ENCODE measurements at regions not wholly inside any gene's neighbourhood (a gene's known extent, or its start where the extent isn't known, plus 50 kb on each side); places are given as distances from the start of the nearest gene placed in this dataset.
"Not testable (repeated sequence)": the region's sequence is repeated elsewhere in the genome, so short reads cannot be mapped to it uniquely, and the experiment has no call there.

GRCh38 chr6:11387707-11388430 lies 149.7 kb upstream of the TMEM170B start:
- no peak for DNase-seq (ENCODE audit: extremely low read depth, low read depth, low spot score)

- no peak for DNase-seq (ENCODE audit: extremely low read depth, low read depth, low spot score)
Observed at GRCh38 chr6:11386726-11387125, 150.8 kb upstream of the TMEM170B start.

- DNase-seq (ENCODE audit: extremely low read depth, low read depth, low spot score), result no peak
Observed at GRCh38 chr6:11386323-11386722, 151.2 kb upstream of the TMEM170B start.

- DNase-seq (ENCODE audit: extremely low read depth, low read depth, low spot score), result no peak
Observed at GRCh38 chr6:11384531-11385309, 152.3 kb upstream of the NEDD9 start.

- DNase-seq (ENCODE audit: extremely low read depth, low read depth, low spot score), result no peak
Observed at GRCh38 chr6:11381801-11382513, 149.5 kb upstream of the NEDD9 start.

GRCh38 chr6:11380969-11381744 lies 148.7 kb upstream of the NEDD9 start:
- DNase-seq (ENCODE audit: extremely low read depth, low read depth, low spot score), result no peak

GRCh38 chr6:11380549-11380948 lies 148.1 kb upstream of the NEDD9 start:
- DNase-seq (ENCODE audit: extremely low read depth, low read depth, low spot score), result no peak

- DNase-seq (ENCODE audit: extremely low read depth, low read depth, low spot score), result no peak
Observed at GRCh38 chr6:11379805-11380204, 147.3 kb upstream of the NEDD9 start.

- no peak for DNase-seq (ENCODE audit: extremely low read depth, low read depth, low spot score)
Observed at GRCh38 chr6:11378639-11379038, 146.2 kb upstream of the NEDD9 start.

GRCh38 chr6:11374036-11375010 lies 141.9 kb upstream of the NEDD9 start:
- no peak for DNase-seq (ENCODE audit: extremely low read depth, low read depth, low spot score)

- no peak for DNase-seq (ENCODE audit: extremely low read depth, low read depth, low spot score)
Observed at GRCh38 chr6:11373208-11373607, 140.7 kb upstream of the NEDD9 start.

GRCh38 chr6:11372186-11372790 lies 139.8 kb upstream of the NEDD9 start:
- not testable (repeated sequence) for DNase-seq (ENCODE audit: extremely low read depth, low read depth, low spot score)

GRCh38 chr6:11370191-11371018 lies 137.9 kb upstream of the NEDD9 start:
- DNase-seq (ENCODE audit: extremely low read depth, low read depth, low spot score), result peak; percentile 92

GRCh38 chr6:11368760-11369159 lies 136.3 kb upstream of the NEDD9 start:
- DNase-seq (ENCODE audit: extremely low read depth, low read depth, low spot score), result no peak

GRCh38 chr6:11368264-11368663 lies 135.8 kb upstream of the NEDD9 start:
- no peak for DNase-seq (ENCODE audit: extremely low read depth, low read depth, low spot score)

- DNase-seq (ENCODE audit: extremely low read depth, low read depth, low spot score), result no peak
Observed at GRCh38 chr6:11367638-11368199, 135.3 kb upstream of the NEDD9 start.

GRCh38 chr6:11366934-11367637 lies 134.6 kb upstream of the NEDD9 start:
- DNase-seq (ENCODE audit: extremely low read depth, low read depth, low spot score), result no peak
